ENCODE measurements at regions not wholly inside any gene's neighbourhood (a gene's known extent, or its start where the extent isn't known, plus 50 kb on each side); places are given as distances from the start of the nearest gene placed in this dataset.

DNA sequence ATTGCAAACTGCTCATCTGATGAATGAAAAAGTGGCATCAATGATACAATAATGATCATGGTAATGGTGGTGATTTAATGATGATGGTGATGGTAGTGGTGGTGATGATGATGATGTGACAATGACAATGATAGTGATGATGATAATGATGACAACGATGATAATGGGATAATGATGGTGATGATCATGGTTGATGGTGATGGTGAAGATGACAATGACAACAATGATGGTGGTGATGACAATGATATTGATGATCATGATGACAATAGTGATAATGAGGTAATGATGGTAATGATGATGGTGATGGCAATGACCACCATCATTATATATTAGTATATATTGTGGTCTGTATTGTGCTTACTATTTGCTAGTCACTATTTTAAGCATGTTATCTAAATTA lies 474.3 kb downstream of the TBC1D22A start:
- no peak for DNase-seq

DNA sequence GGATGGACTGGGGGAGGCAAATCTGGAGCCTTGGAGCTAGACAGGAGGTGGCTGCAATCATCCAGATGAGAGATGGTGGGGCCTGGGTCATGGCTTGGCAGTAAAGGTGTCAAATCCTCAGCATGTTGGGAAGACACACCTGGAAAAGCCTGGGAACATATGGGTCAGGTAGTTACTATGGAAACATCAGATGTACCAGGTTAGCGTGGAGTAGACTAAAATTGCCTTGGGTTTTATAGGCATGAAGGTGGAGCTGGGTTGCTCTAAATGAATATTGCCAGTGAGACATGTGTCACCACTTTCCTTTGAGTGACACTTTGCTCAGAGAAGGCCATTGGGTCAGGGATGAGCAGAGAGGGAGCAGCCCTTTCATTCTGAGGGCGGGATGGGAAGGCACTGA lies 473.7 kb downstream of the TBC1D22A start:
- DNase-seq, result no peak

- DNase-seq, result no peak
Observed at GRCh38 chr22:47233316-47234243, 471.1 kb downstream of the TBC1D22A start.

DNA sequence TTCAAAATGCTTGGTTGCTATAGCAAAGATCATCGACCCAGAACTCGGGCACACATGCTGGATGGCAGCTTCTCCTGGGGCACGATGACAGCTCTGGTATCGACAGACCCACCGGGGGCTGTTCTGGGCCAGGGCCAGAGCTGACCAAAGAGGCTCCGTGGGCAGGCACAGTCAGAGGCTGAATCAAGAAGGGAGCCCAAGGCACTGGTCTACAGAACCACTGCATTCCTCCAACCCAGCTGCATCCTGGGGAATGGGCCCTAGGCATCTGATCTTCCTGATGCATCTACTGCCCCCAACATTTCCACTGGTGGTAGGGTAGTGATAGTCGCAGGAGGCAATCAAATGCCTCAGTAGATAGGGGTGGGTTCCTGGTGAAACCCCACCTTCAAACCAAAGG lies 470.3 kb downstream of the TBC1D22A start:
- DNase-seq, result no peak

GRCh38 chr22:47232197-47232596 lies 469.7 kb downstream of the TBC1D22A start:
- DNase-seq, result no peak

GRCh38 chr22:47231759-47232158 lies 469.3 kb downstream of the TBC1D22A start:
- DNase-seq, result no peak

DNA sequence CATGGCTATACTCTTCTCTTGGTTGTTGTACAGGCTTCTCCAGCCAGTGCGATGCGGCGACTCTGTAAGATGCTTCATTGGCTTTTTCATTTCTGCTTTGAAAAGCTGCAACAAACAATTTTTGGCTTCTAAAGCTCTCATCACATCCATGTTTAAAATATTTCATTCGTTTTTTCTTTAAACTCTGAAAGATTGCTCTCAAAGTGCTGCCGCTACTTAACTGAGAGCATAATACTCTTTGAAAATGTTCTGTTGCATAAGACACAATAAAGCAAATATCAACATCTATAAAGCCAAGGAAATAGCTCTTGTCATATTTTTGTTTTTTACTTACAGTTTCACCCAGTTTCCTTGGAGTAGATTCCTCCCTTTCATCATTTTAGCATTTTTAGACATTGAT lies 468.3 kb downstream of the TBC1D22A start:
- DNase-seq, result no peak

GRCh38 chr22:47230251-47230650 lies 467.8 kb downstream of the TBC1D22A start:
- DNase-seq, result no peak

DNA sequence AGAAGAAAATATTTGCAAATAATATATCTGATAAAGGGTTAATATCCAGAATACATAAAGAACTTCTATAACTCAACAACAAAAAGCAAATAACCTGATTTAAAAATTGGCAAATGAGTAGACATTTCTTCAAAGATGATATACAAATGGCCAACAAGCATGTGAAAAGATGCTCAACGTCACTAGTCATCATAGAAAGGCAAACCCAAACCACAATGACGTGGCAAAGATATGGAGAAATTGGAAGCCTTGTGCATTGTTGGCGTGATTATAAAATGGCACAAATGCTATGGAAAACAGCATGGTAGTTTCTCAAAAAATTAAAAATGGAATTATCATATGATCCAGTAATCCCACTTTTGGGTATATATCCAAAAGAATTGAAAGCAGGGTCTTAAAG lies 466.3 kb downstream of the TBC1D22A start:
- DNase-seq, result no peak

GRCh38 chr22:47225931-47226633 lies 463.6 kb downstream of the TBC1D22A start:
- no peak for DNase-seq

GRCh38 chr22:47225080-47225930 lies 462.9 kb downstream of the TBC1D22A start:
- DNase-seq, result no peak

Measured in dermis blood vessel endothelial cell (primary cell).